ENCODE measurements at regions not wholly inside any gene's neighbourhood (a gene's known extent, or its start where the extent isn't known, plus 50 kb on each side); places are given as distances from the start of the nearest gene placed in this dataset.

DNA sequence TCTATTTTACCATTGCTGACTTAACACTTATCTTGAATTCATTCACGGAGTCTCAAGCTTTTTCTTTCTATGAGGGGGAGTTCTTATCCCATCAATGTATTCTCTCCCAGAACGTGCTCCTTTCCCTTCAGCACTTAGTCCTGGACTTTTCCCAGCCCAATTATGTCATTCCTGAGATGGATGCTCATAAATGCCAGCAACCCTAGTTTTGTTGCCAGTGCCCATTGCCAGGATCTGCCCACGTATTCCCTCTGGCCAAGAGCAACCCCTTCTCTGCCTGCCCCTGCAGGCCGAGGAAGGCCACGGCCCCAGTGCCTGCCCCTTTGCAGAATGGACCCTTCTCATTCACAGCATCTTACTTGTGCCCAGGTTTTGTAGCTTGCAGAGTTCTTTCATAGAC lies 67.4 kb upstream of the PPP1R3C start:
- Mint-ChIP-seq H3K4me1 (no peaks in the 10 kb centered on the region), H3K4me3 (no peak overlapping the region), H3K36me3 (no peaks in the 10 kb centered on the region), H3K27ac (no peak overlapping the region), H3K27me3 (ENCODE audit: insufficient read depth, low read depth) (no peaks in the 10 kb centered on the region), H3K9me3 (no peaks in the 10 kb centered on the region)
- H2AFZ ChIP-seq (replicated peaks), result no peak overlapping the region
- H3K9me3 ChIP-seq (ENCODE audit: low read depth), result no peaks in the 10 kb centered on the region
- no peaks in the 10 kb centered on the region for H3K27me3 ChIP-seq
- no peaks in the 10 kb centered on the region for H3K36me3 ChIP-seq
- no peaks in the 10 kb centered on the region for H3K79me2 ChIP-seq (ENCODE audit: low read depth)
- H3K4me1 ChIP-seq, result no peaks in the 10 kb centered on the region
- no peak overlapping the region for H3K4me2 ChIP-seq
- no peaks in the 10 kb centered on the region for H3F3A ChIP-seq (ENCODE audit: low read depth)
- H3K27ac ChIP-seq, result no peak overlapping the region
- no peak overlapping the region for H3K4me3 ChIP-seq
- H4K20me1 ChIP-seq (ENCODE audit: low read depth), result no peaks in the 10 kb centered on the region
- no peak for DNase-seq (ENCODE audit: low spot score)
- H3K9ac ChIP-seq, result no peak overlapping the region
- TF ChIP-seq EZH2 (IDR thresholded peaks at IDR 0.05) (no peak), EZH2phosphoT487 (IDR thresholded peaks at IDR 0.05) (no peak)
- TF ChIP-seq, protein P1, sequence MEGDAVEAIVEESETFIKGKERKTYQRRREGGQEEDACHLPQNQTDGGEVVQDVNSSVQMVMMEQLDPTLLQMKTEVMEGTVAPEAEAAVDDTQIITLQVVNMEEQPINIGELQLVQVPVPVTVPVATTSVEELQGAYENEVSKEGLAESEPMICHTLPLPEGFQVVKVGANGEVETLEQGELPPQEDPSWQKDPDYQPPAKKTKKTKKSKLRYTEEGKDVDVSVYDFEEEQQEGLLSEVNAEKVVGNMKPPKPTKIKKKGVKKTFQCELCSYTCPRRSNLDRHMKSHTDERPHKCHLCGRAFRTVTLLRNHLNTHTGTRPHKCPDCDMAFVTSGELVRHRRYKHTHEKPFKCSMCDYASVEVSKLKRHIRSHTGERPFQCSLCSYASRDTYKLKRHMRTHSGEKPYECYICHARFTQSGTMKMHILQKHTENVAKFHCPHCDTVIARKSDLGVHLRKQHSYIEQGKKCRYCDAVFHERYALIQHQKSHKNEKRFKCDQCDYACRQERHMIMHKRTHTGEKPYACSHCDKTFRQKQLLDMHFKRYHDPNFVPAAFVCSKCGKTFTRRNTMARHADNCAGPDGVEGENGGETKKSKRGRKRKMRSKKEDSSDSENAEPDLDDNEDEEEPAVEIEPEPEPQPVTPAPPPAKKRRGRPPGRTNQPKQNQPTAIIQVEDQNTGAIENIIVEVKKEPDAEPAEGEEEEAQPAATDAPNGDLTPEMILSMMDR (IDR thresholded peaks at IDR 0.05), result no peak

- no peak overlapping the region for H3K9ac ChIP-seq
- no peak overlapping the region for H3K4me2 ChIP-seq
- no peaks in the 10 kb centered on the region for H4K20me1 ChIP-seq (ENCODE audit: low read depth)
- Mint-ChIP-seq H3K4me3 (no peak overlapping the region), H3K27ac (no peak overlapping the region), H3K27me3 (ENCODE audit: insufficient read depth, low read depth) (no peaks in the 10 kb centered on the region), H3K4me1 (no peaks in the 10 kb centered on the region), H3K36me3 (no peaks in the 10 kb centered on the region), H3K9me3 (no peaks in the 10 kb centered on the region)
- no peaks in the 10 kb centered on the region for H3K79me2 ChIP-seq (ENCODE audit: low read depth)
- H3K4me3 ChIP-seq, result no peak overlapping the region
- H3K27ac ChIP-seq, result no peak overlapping the region
- no peaks in the 10 kb centered on the region for H3K27me3 ChIP-seq
- no peaks in the 10 kb centered on the region for H3K9me3 ChIP-seq (ENCODE audit: low read depth)
- TF ChIP-seq, protein P1 (IDR thresholded peaks at IDR 0.05), result no peak
- TF ChIP-seq EZH2 (IDR thresholded peaks at IDR 0.05) (no peak), EZH2phosphoT487 (IDR thresholded peaks at IDR 0.05) (no peak)
- no peak overlapping the region for H2AFZ ChIP-seq (replicated peaks)
- no peaks in the 10 kb centered on the region for H3K4me1 ChIP-seq
- no peak for DNase-seq (ENCODE audit: low spot score)
- H3K36me3 ChIP-seq, result no peaks in the 10 kb centered on the region
- H3F3A ChIP-seq (ENCODE audit: low read depth), result no peaks in the 10 kb centered on the region
These were observed 65.4 kb upstream of the PPP1R3C start for GRCh38 chr10:91698258-91698657.

DNA sequence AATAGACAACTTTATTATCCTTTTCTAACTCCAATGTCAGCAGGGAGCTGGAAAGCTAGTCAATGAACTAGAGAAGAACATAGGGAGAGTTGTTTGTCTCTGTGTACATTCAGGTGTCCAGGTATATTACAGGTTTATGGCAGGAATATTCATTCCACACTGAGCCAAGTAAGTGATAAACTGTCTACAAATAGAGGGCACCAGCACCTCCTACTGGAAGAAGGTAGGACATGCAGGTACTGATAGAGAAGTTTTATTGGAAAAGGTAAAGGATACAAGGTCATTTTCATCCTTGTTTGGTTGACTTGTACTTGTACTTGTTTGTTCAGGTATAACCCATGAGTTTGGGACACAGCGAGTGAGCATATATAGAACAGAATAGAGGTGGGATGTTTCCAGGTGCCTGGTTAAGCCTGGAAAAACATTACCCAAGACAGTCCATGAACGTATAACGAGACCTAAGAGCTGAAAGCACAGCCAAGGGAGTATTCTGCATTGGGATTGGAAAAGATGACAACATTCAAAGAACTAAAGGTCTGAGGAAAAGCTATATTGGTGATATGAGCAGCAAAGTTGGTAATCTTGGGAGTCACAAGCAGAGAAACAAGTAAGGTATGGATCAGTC lies 61.4 kb upstream of the PPP1R3C start:
- no peaks in the 10 kb centered on the region for H3K9me3 ChIP-seq (ENCODE audit: low read depth)
- H3K27ac ChIP-seq, result no peak overlapping the region
- H3K9ac ChIP-seq, result no peak overlapping the region
- no peaks in the 10 kb centered on the region for H3K36me3 Mint-ChIP-seq
- peaks cover 6% of the 10 kb centered on the region for H3K27me3 Mint-ChIP-seq (ENCODE audit: insufficient read depth, low read depth)
- no peak overlapping the region for H3K4me3 ChIP-seq
- no peaks in the 10 kb centered on the region for H3K4me1 ChIP-seq
- TF ChIP-seq EZH2 (IDR thresholded peaks at IDR 0.05), result no peak
- TF ChIP-seq, protein P1 (IDR thresholded peaks at IDR 0.05), result peak; percentile 88
- no peaks in the 10 kb centered on the region for H3F3A ChIP-seq (ENCODE audit: low read depth)
- H3K4me1 Mint-ChIP-seq, result no peaks in the 10 kb centered on the region
- no peak overlapping the region for H3K27ac Mint-ChIP-seq
- H2AFZ ChIP-seq (replicated peaks), result no peak overlapping the region
- H3K27me3 ChIP-seq, result no peaks in the 10 kb centered on the region
- no peak overlapping the region for H3K4me2 ChIP-seq
- no peaks in the 10 kb centered on the region for H3K36me3 ChIP-seq
- no peaks in the 10 kb centered on the region for H4K20me1 ChIP-seq (ENCODE audit: low read depth)
- H3K9me3 Mint-ChIP-seq, result no peaks in the 10 kb centered on the region
- H3K79me2 ChIP-seq (ENCODE audit: low read depth), result no peaks in the 10 kb centered on the region
- H3K4me3 Mint-ChIP-seq, result no peak overlapping the region
- peak; percentile 60 for DNase-seq (ENCODE audit: low spot score)
